ENCODE measurements at regions not wholly inside any gene's neighbourhood (a gene's known extent, or its start where the extent isn't known, plus 50 kb on each side); places are given as distances from the start of the nearest gene placed in this dataset.
A peak's percentile ranks its signal among the peaks of the same experiment; 100 is the strongest.

DNA sequence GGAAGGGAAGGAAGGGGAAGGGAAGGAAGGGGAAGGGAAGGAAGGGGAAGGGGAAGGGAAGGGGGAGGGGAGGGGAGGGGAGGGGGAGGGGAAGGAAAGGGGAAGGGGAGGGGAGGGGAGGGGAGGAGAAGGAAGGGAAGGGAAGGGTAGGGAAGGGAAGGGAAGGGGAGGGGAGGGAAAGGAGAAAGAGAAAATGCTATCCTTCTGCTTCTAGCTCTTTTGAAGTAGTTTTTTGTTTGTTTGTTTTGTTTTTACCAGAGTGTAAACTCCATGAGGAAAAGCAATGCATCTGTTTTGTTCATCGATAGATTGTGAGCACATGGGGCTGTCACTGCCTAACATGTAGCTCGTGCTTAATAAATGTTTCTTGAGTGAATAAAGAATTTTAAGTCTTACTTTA, 1592.7 kb upstream of the ACVR2A start:
- H3K4me3 ChIP-seq (ENCODE audit: low read length) = no peak overlapping the region
- TF ChIP-seq, protein P1, sequence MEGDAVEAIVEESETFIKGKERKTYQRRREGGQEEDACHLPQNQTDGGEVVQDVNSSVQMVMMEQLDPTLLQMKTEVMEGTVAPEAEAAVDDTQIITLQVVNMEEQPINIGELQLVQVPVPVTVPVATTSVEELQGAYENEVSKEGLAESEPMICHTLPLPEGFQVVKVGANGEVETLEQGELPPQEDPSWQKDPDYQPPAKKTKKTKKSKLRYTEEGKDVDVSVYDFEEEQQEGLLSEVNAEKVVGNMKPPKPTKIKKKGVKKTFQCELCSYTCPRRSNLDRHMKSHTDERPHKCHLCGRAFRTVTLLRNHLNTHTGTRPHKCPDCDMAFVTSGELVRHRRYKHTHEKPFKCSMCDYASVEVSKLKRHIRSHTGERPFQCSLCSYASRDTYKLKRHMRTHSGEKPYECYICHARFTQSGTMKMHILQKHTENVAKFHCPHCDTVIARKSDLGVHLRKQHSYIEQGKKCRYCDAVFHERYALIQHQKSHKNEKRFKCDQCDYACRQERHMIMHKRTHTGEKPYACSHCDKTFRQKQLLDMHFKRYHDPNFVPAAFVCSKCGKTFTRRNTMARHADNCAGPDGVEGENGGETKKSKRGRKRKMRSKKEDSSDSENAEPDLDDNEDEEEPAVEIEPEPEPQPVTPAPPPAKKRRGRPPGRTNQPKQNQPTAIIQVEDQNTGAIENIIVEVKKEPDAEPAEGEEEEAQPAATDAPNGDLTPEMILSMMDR (conservative IDR thresholded peaks at IDR 0.05; ENCODE audit: low read length) = no peak
- DNase-seq (ENCODE audit: low read depth) = no peak

DNA sequence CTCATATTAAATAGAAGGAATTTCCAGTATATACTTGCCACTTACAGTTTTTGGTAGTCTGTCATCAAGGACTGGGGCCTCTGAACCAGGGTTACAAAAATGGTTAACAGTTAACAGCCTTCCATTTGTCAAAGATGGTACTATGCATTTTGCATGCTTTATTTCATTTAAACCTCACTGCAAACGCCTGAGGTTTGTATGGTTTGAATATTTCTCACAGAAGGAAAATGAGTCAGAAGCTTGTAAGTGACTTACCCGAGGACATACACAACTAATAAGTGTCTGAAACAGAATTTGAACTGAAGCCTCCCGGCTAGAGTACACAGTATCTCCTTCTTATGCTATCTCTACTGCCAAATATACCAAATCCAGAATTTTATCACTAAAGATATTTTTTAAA, 1593.5 kb upstream of the ACVR2A start:
- DNase-seq (ENCODE audit: low read depth) = peak; percentile 8
- H3K4me3 ChIP-seq (ENCODE audit: low read length) = no peak overlapping the region
- TF ChIP-seq, protein P1 (conservative IDR thresholded peaks at IDR 0.05; ENCODE audit: low read length) = no peak

DNA sequence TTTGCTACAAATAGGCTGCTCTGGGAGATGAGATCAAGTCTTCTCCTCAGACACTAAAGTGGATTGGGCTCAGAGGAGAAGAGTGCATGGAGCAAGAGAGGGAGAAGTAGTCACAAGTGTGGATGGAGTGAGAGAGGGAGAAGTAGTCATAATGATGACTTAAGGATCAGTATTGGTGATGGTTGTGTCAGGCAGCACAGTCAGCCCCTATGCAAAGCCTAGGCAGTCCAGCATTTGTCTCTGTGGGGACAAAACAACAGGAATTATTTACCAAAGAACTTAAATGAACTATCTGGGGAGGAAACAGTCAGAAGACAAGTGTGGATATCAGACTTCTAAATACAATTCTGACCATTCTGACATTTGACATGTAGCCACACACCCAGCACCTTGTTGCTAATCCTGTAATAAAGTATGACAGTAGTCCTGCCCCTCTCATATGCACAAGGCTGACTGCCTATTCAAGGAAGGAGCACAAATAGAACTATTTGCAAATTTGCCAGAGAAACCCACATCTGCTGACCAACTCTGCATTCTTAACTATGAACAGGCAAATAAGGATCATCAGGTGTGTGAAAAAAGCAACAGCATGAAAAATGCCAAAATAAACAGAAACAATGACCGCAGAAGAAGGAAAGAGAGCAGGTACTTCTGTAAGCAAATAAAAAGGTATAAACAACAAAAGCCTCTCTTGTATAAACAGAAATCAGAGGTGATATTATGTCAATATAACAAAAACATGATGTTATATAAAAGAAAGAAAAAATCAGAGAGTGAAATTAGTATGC, 1597.9 kb upstream of the ACVR2A start:
- H3K4me3 ChIP-seq (ENCODE audit: low read length) = no peak overlapping the region
- peak; percentile 12 for DNase-seq (ENCODE audit: low read depth)
- TF ChIP-seq, protein P1 (conservative IDR thresholded peaks at IDR 0.05; ENCODE audit: low read length) = no peak

DNA sequence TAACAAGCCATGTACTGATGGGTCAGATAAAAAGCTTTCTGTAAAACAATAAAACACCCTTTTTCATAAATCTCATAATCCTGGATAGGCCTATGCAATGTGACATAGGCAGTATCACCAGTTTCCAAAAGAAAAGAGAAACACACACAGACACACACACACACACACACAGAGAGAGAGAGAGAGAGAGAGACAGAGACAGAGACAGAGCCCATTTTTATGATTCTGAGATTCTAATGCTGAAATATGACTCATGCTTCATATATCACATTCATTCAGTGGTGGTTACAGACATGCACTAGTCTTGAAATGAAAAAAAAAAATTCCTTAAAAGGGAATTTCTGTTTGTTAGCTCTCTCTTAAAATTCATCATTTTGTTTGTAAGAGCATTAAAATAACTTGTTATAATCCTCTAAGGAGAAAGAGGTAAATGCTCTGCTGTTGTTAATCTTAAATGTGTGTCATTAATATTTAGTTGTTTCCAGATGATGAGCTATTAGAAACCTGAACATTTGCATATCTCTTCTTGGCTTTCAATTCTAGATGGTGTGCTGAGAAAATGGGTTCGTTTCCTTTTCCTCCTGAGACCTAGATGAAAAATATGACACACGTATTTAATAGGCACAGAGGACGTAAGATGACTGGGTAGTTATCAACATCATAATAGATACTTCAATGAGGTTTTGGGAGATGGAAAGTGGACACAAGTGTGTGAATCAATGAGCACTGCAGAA, 1598.7 kb upstream of the ACVR2A start:
- DNase-seq (ENCODE audit: low read depth) = peak; percentile 56
- no peak overlapping the region for H3K4me3 ChIP-seq (ENCODE audit: low read length)
- TF ChIP-seq, protein P1 (conservative IDR thresholded peaks at IDR 0.05; ENCODE audit: low read length) = no peak

DNA sequence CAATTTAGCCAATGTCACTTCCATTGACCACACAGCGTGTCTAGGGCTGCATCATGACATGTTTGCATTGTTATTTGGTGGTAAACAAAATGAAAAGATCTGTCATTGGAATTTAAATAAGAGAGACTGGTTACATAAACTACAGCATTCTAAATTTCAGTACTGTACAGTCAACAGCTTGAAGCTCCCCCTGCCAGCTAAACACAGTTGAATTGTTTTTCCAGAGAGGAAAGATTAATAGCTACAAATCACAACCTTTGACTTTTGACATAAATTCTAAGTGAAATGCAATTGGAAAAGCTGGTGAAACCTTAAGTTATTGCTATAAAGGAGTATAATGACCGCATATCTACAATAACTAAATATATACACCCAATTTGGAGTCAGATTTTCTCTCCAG, 1600.0 kb upstream of the ACVR2A start:
- no peak overlapping the region for H3K4me3 ChIP-seq (ENCODE audit: low read length)
- no peak for DNase-seq (ENCODE audit: low read depth)
- TF ChIP-seq, protein P1 (conservative IDR thresholded peaks at IDR 0.05; ENCODE audit: low read length) = no peak

DNA sequence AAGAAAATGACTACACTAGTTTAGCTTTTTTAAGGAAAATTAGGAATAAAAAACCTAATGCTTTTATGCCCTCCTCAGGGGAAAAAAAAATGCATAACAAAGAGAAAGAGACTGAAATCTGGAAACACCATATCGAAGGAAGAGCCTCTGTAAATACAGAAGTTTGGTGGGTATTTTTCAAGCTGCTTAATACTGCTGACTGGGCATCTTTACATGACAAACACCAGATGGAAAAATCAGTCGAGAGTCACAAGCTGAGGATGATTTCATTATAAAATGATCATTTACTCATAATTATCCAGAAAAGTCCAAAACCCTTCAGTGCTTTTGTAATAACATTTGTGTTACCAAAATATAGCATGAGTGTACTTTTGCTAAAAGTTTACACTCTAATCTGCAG, 1600.7 kb upstream of the ACVR2A start:
- DNase-seq (ENCODE audit: low read depth) = no peak
- TF ChIP-seq, protein P1 (conservative IDR thresholded peaks at IDR 0.05; ENCODE audit: low read length) = no peak
- H3K4me3 ChIP-seq (ENCODE audit: low read length) = no peak overlapping the region

DNA sequence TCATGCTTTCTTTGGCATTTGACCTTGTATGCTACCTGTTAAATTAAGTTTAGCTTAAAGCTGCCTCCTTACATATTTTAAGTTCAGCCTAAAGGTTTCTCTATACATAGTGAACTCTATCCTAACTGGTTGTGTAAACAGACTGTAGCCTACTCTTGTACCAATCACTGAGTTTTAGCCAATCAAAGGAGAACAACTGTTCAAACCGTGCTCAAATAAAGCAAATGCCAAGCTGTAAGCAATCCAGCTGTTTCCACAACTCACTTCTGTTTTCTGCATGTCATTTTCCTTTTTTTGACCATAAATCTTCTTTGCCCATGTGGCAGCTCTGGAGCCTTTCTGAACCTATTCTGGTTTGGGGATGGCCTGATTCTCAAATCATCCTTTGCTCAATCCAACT, 1603.8 kb upstream of the ACVR2A start:
- DNase-seq (ENCODE audit: low read depth) = no peak
- TF ChIP-seq, protein P1 (conservative IDR thresholded peaks at IDR 0.05; ENCODE audit: low read length) = no peak
- H3K4me3 ChIP-seq (ENCODE audit: low read length) = no peak overlapping the region
